ENCODE measurements at regions not wholly inside any gene's neighbourhood (a gene's known extent, or its start where the extent isn't known, plus 50 kb on each side); places are given as distances from the start of the nearest gene placed in this dataset.

- H3K36me3 ChIP-seq, result no peaks in the 10 kb centered on the region
- no peaks in the 10 kb centered on the region for H3K9me3 ChIP-seq
- no peak for DNase-seq
- TF ChIP-seq POLR2A (IDR thresholded peaks at IDR 0.05) (no peak), POLR2AphosphoS5 (IDR thresholded peaks at IDR 0.05) (no peak), CTCF (IDR thresholded peaks at IDR 0.05 in 8 of 11, conservative IDR thresholded peaks at IDR 0.05 in 3 of 11) (no peak)
- H3K27ac ChIP-seq, result no peak overlapping the region
- peaks cover 0 to 50% (median 0%) of the 10 kb centered on the region in 7 donors for H3K27me3 ChIP-seq (replicated peaks in 1 of 7)
- 38 to 43% (median 41%) methylated on average over 6 to 9 of the region's 9 CpGs for WGBS, 5 donors
- H3K4me1 ChIP-seq, result peaks cover 0 to 13% (median 4%) of the 10 kb centered on the region in 6 donors
- no peak overlapping the region for H3K4me3 ChIP-seq
- intact Hi-C loops (cut with DNase I; ENCODE audit: low total_unique reads), result no loop called here
These were observed 199.1 kb upstream of the ZNF618 start for GRCh38 chr9:113677057-113677456.

- no peaks in the 10 kb centered on the region for H3K9me3 ChIP-seq
- intact Hi-C loops (cut with DNase I; ENCODE audit: low total_unique reads), result no loop called here
- H3K27ac ChIP-seq, result no peak overlapping the region
- no peak for DNase-seq
- WGBS, 5 donors, result 79 to 91% (median 82%) methylated on average over 4 of the region's 4 CpGs
- H3K4me3 ChIP-seq, result no peak overlapping the region
- H3K27me3 ChIP-seq (replicated peaks in 1 of 7), result peaks cover 0 to 50% (median 0%) of the 10 kb centered on the region in 7 donors
- H3K36me3 ChIP-seq, result no peaks in the 10 kb centered on the region
- TF ChIP-seq POLR2A (IDR thresholded peaks at IDR 0.05) (no peak), CTCF (IDR thresholded peaks at IDR 0.05 in 8 of 11, conservative IDR thresholded peaks at IDR 0.05 in 3 of 11) (no peak), POLR2AphosphoS5 (IDR thresholded peaks at IDR 0.05) (no peak)
- H3K4me1 ChIP-seq, result peaks cover 0 to 18% (median 9%) of the 10 kb centered on the region in 6 donors
These were observed 198.5 kb upstream of the ZNF618 start for GRCh38 chr9:113677569-113677968.

- Histone ChIP-seq H3K36me3 (no peaks in the 10 kb centered on the region), H3K4me3 (no peak overlapping the region), H3K27me3 (replicated peaks in 1 of 7) (peaks cover 0 to 46% (median 0%) of the 10 kb centered on the region in 7 donors), H3K9me3 (no peaks in the 10 kb centered on the region), H3K27ac (no peak overlapping the region), H3K4me1 (peaks cover 0 to 22% (median 12%) of the 10 kb centered on the region in 6 donors)
- TF ChIP-seq POLR2AphosphoS5 (IDR thresholded peaks at IDR 0.05) (no peak), POLR2A (IDR thresholded peaks at IDR 0.05) (no peak)
- DNase-seq, result no peak
- intact Hi-C loops (cut with DNase I; ENCODE audit: low total_unique reads), result no loop called here
- 68 to 77% (median 72%) methylated on average over 3 of the region's 3 CpGs for WGBS, 5 donors
These were observed 197.8 kb upstream of the ZNF618 start for GRCh38 chr9:113678119-113678858.

GRCh38 chr9:113678859-113679256 is 197.3 kb upstream of the ZNF618 start:
- 86 to 92% (median 91%) methylated on average over 2 of the region's 2 CpGs for WGBS, 5 donors

More at GRCh38 chr9:113678859-113679256, 197.3 kb upstream of the ZNF618 start:
- TF ChIP-seq POLR2AphosphoS5 (IDR thresholded peaks at IDR 0.05) (no peak), POLR2A (IDR thresholded peaks at IDR 0.05) (no peak), CTCF (IDR thresholded peaks at IDR 0.05 in 8 of 11, conservative IDR thresholded peaks at IDR 0.05 in 3 of 11) (no peak)
- Histone ChIP-seq H3K9me3 (no peaks in the 10 kb centered on the region), H3K27me3 (replicated peaks in 1 of 7) (peaks cover 0 to 41% (median 0%) of the 10 kb centered on the region in 7 donors), H3K27ac (no peak overlapping the region), H3K36me3 (no peaks in the 10 kb centered on the region), H3K4me3 (no peak overlapping the region), H3K4me1 (peaks cover 0 to 22% (median 12%) of the 10 kb centered on the region in 6 donors)
- intact Hi-C loops (cut with DNase I; ENCODE audit: low total_unique reads), result no loop called here
- DNase-seq, result no peak

All from spleen (tissue), 11 donors.